Lung (tissue), 11 donors: ENCODE measurements at regions not wholly inside any gene's neighbourhood (a gene's known extent, or its start where the extent isn't known, plus 50 kb on each side); places are given as distances from the start of the nearest gene placed in this dataset.
"Not testable (repeated sequence)": the region's sequence is repeated elsewhere in the genome, so short reads cannot be mapped to it uniquely, and the experiment has no call there.

Experiments used
- ATAC-seq: fragments of 200-7000 bp; cut with Tn5 transposase; one replicate; pipeline ENCODE4 v1.9.1; 2020; ENCODE audit warnings: moderate number of reproducible peaks; ENCODE audit not compliant: insufficient read depth, low FRiP score
- DNase-seq, 3 donors: peaks; one replicate each; pipeline ENCODE4 v3.0.0-alpha.2; 2013 to 2017
- H3K27ac ChIP-seq, 2 donors: one replicate each; pipeline ENCODE4 v1.5.1; 2013; ENCODE audit warnings: mild to moderate bottlenecking in 2 of 2, moderate library complexity in 2 of 2, control low read depth in 1 of 2, inconsistent platforms in 1 of 2, low read depth in 1 of 2, low read length in 1 of 2
- H3K27me3 ChIP-seq, 3 donors: one replicate each; pipeline ENCODE4 v1.5.1; 2013; ENCODE audit warnings: low read length in 2 of 3; ENCODE audit not compliant: control insufficient read depth in 3 of 3, insufficient read depth in 3 of 3
- H3K36me3 ChIP-seq, 4 donors: one replicate each; pipeline ENCODE4 v1.5.1; 2013; ENCODE audit warnings: low read length in 4 of 4, mild to moderate bottlenecking in 1 of 4, moderate library complexity in 1 of 4; ENCODE audit not compliant: control insufficient read depth in 4 of 4, insufficient read depth in 4 of 4
- H3K4me1 ChIP-seq, 5 donors: one replicate each; pipeline ENCODE4 v1.5.1; 2013; ENCODE audit warnings: low read length in 5 of 5, mild to moderate bottlenecking in 2 of 5, moderate library complexity in 1 of 5; ENCODE audit not compliant: control insufficient read depth in 5 of 5, insufficient read depth in 5 of 5
- H3K4me3 ChIP-seq: one replicate; pipeline ENCODE4 v1.5.1; 2013; ENCODE audit warnings: mild to moderate bottlenecking, control low read depth, moderate library complexity
- H3K9ac ChIP-seq, 2 donors: one replicate each; pipeline ENCODE4 v1.5.1; 2013; ENCODE audit warnings: low read length in 2 of 2, control low read depth in 1 of 2; ENCODE audit not compliant: insufficient read depth in 1 of 2
- H3K9me3 ChIP-seq, 4 donors: one replicate each; pipeline ENCODE4 v1.5.1; 2013; ENCODE audit warnings: low read length in 3 of 4, mild to moderate bottlenecking in 1 of 4, moderate library complexity in 1 of 4; ENCODE audit not compliant: control insufficient read depth in 4 of 4, insufficient read depth in 3 of 4
- CTCF ChIP-seq: IDR thresholded peaks from 2 replicates; pipeline ENCODE4 v1.5.1; 2012; ENCODE audit warnings: mild to moderate bottlenecking; ENCODE audit errors: control extremely low read depth, extremely low read depth
- WGBS, 2 donors: extraction: QIAGEN DNeasy Blood & Tissue Kit; methylation state at CpG; one replicate each; pipeline ENCODE4 v1.1.7; 2013; 5-methylcytosine and 5-hydroxymethylcytosine counted together
- donor health status: control.
- donor health status: control.
- donor health status: Bipolar disorder and iron deficiency.
- donor health status: healthy.
- donor health status: DM: yes; HTN: yes; CAD: no.

- TF ChIP-seq CTCF: no peak
- no peak overlapping the region for H3K27ac ChIP-seq
- H3K4me3 ChIP-seq: no peak overlapping the region
- H3K9ac ChIP-seq: no peak overlapping the region
- peak in 1 of 3 donors; percentile 9 for DNase-seq
- peaks cover 0 to 5% (median 2%) of the 10 kb centered on the region in 4 donors for H3K9me3 ChIP-seq
- H3K27me3 ChIP-seq: no peaks in the 10 kb centered on the region
- H3K4me1 ChIP-seq: no peaks in the 10 kb centered on the region
- no peaks in the 10 kb centered on the region for H3K36me3 ChIP-seq
- ATAC-seq: no peak
Observed at GRCh38 chrX:56462389-56462788, 101.0 kb upstream of the UBQLN2 start.

GRCh38 chrX:56468441-56468840 lies 95.0 kb upstream of the UBQLN2 start:
- ATAC-seq (no peak), DNase-seq (no peak)
- Histone ChIP-seq H3K36me3 (no peaks in the 10 kb centered on the region), H3K4me3 (no peak overlapping the region), H3K27me3 (peaks cover 0 to 5% (median 0%) of the 10 kb centered on the region in 3 donors), H3K9me3 (peaks cover 0 to 6% (median 0%) of the 10 kb centered on the region in 4 donors), H3K4me1 (no peaks in the 10 kb centered on the region), H3K9ac (no peak overlapping the region), H3K27ac (no peak overlapping the region)
- WGBS, 2 donors: 53 to 85% methylated on average over 2 of the region's 2 CpGs
- no peak for TF ChIP-seq CTCF

GRCh38 chrX:56494923-56495322 lies 68.5 kb upstream of the UBQLN2 start:
- 77 to 90% methylated on average over 8 of the region's 8 CpGs for whole genome bisulfite sequencing, 2 donors
- not testable (repeated sequence) for H3K9ac ChIP-seq, ATAC-seq

GRCh38 chrX:56498756-56499155 lies 64.7 kb upstream of the UBQLN2 start:
- Histone ChIP-seq H3K9me3 (peaks cover 0 to 11% (median 0%) of the 10 kb centered on the region in 4 donors), H3K27ac (no peak overlapping the region), H3K27me3 (peaks cover 0 to 3% (median 0%) of the 10 kb centered on the region in 3 donors), H3K36me3 (no peaks in the 10 kb centered on the region), H3K4me3 (no peak overlapping the region), H3K9ac (no peak overlapping the region), H3K4me1 (no peaks in the 10 kb centered on the region)
- WGBS, 2 donors: 69 to 93% methylated on average over 1 of the region's 1 CpG
- no peak for ATAC-seq
- DNase-seq: no peak
- TF ChIP-seq CTCF: no peak

More at GRCh38 chrX:56494923-56495322, 68.5 kb upstream of the UBQLN2 start:
- H3K9me3 ChIP-seq, H3K27ac ChIP-seq, H3K36me3 ChIP-seq, DNase-seq, H3K4me1 ChIP-seq, H3K4me3 ChIP-seq, H3K27me3 ChIP-seq: not testable (repeated sequence)
